Endothelial cell of umbilical vein (primary cell): ENCODE measurements at regions not wholly inside any gene's neighbourhood (a gene's known extent, or its start where the extent isn't known, plus 50 kb on each side); places are given as distances from the start of the nearest gene placed in this dataset.

Source experiments
- BruUV-seq: library from RNA; stranded (reverse); fragments of 400-500 nt; replicated peaks from 2 replicates; lab custom pipeline; 2021; lab: Mats Ljungman, UMichigan
- CTCF ChIA-PET: fragments of 300-600, 350-600 bp; sonication (Branson Sonifier 250); formaldehyde crosslinking; loops from one replicate; lab custom pipeline; 2021; ENCODE audit warnings: antibody characterized with exemption, inconsistent platforms; lab: Charles Lee
- POLR2A ChIA-PET: fragments of 300-600, 350-600 bp; sonication (Branson Sonifier 250); formaldehyde crosslinking; loops from one replicate; lab custom pipeline; 2021; ENCODE audit warnings: antibody characterized with exemption, inconsistent platforms; lab: Charles Lee
- DNase-seq: peaks from one replicate; pipeline ENCODE4 v3.0.0-alpha.2; 2011; ENCODE audit warnings: low read depth, low spot score
- FAIRE-seq: peaks from 2 replicates; lab custom pipeline; 2011; peaks lifted over from hg19 to GRCh38; lab: Jason Lieb, UNC
- H2AFZ ChIP-seq: 2 replicates; pipeline ENCODE4 v1.6.0; 2012; ENCODE audit warnings: low read depth, low read length, control low read depth, inconsistent platforms
- H3K27ac ChIP-seq: 2 replicates; pipeline ENCODE4 v1.5.1; 2011; ENCODE audit warnings: low read depth, mild to moderate bottlenecking, control low read depth, low read length, moderate library complexity; ENCODE audit not compliant: insufficient read depth
- H3K27me3 ChIP-seq, 2 experiments: 2 replicates each; pipeline versions ENCODE4 v1.6.0 to v1.6.1; 2011; ENCODE audit warnings: low read length in 2 of 2, mixed read lengths in 1 of 2; ENCODE audit not compliant: control insufficient read depth in 2 of 2, insufficient read depth in 2 of 2
- H3K36me3 ChIP-seq, 2 experiments: 2 replicates in 1 of 2; 3 replicates in 1 of 2; pipeline ENCODE4 v1.5.1; 2011; ENCODE audit warnings: low read length in 2 of 2, mild to moderate bottlenecking in 1 of 2, moderate library complexity in 1 of 2; ENCODE audit not compliant: control insufficient read depth in 2 of 2, insufficient read depth in 2 of 2; ENCODE audit errors: extremely low read depth in 1 of 2
- H3K4me1 ChIP-seq: 3 replicates; pipeline ENCODE4 v1.5.1; 2011; ENCODE audit warnings: mild to moderate bottlenecking, low read length; ENCODE audit not compliant: control insufficient read depth, insufficient read depth; ENCODE audit errors: extremely low read depth
- H3K4me2 ChIP-seq: 2 replicates; pipeline ENCODE4 v1.6.1; 2011; ENCODE audit warnings: low read length, control low read depth, mixed read lengths; ENCODE audit not compliant: insufficient read depth
- H3K4me3 ChIP-seq, 3 experiments: fragments of 200-600 bp in 1 of 3; sonication (generic), shearing (Covaris generic) in 1 of 3; replicated peaks in 1 of 3; 2 replicates each; pipeline ENCODE4 v1.5.1; 2011 to 2016; ENCODE audit warnings: control low read depth in 3 of 3, low read length in 3 of 3, mild to moderate bottlenecking in 2 of 3, inconsistent platforms in 1 of 3, low read depth in 1 of 3, moderate library complexity in 1 of 3; ENCODE audit not compliant: insufficient read depth in 1 of 3
- H3K79me2 ChIP-seq: 2 replicates; pipeline ENCODE4 v1.6.0; 2012; ENCODE audit warnings: low read length, inconsistent platforms; ENCODE audit not compliant: control insufficient read depth, insufficient read depth
- H3K9ac ChIP-seq: replicated peaks from 2 replicates; pipeline ENCODE3; 2011; ENCODE audit warnings: low read length, control low read depth; ENCODE audit not compliant: insufficient read depth; ENCODE audit errors: extremely low read depth
- H3K9me1 ChIP-seq: replicated peaks from 3 replicates; pipeline ENCODE4 v1.6.0; 2011; ENCODE audit warnings: mild to moderate bottlenecking, low read length; ENCODE audit not compliant: control insufficient read depth, insufficient read depth; ENCODE audit errors: extremely low read depth
- H3K9me3 ChIP-seq: replicated peaks from 2 replicates; pipeline ENCODE4 v1.5.1; 2012; ENCODE audit warnings: low read length, inconsistent platforms; ENCODE audit not compliant: control insufficient read depth, insufficient read depth
- H4K20me1 ChIP-seq: replicated peaks from 2 replicates; pipeline ENCODE3; 2011; ENCODE audit warnings: mild to moderate bottlenecking, low read length; ENCODE audit not compliant: control insufficient read depth, insufficient read depth; ENCODE audit errors: extremely low read depth
- CTCF ChIP-seq, 2 donors: IDR thresholded peaks; 1 replicate in 1 of 2; 2 replicates in 1 of 2; pipeline ENCODE4 v1.5.1; 2011; ENCODE audit warnings: low read length in 2 of 2, mild to moderate bottlenecking in 2 of 2, moderate library complexity in 2 of 2, control low read depth in 1 of 2, inconsistent platforms in 1 of 2, low read depth in 1 of 2; ENCODE audit not compliant: insufficient read depth in 1 of 2; ENCODE audit errors: extremely low read depth in 1 of 2
- EZH2 ChIP-seq: IDR thresholded peaks from 2 replicates; pipeline ENCODE4 v1.6.1; 2012; ENCODE audit warnings: borderline replicate concordance, low read depth, mild to moderate bottlenecking, moderate library complexity, low read length, inconsistent platforms; ENCODE audit not compliant: severe bottlenecking
- FOS ChIP-seq: IDR thresholded peaks from 2 replicates; pipeline ENCODE4 v1.6.1; 2011; ENCODE audit warnings: mild to moderate bottlenecking, low read length, moderate library complexity, borderline replicate concordance; ENCODE audit not compliant: insufficient read depth
- GATA2 ChIP-seq: IDR thresholded peaks from 2 replicates; pipeline ENCODE4 v1.7.0; 2011; ENCODE audit warnings: low read depth, mild to moderate bottlenecking, moderate library complexity, mixed read lengths, low read length; ENCODE audit not compliant: insufficient read length, insufficient read depth
- JUN ChIP-seq: IDR thresholded peaks from 2 replicates; pipeline ENCODE4 v1.6.1; 2011; ENCODE audit warnings: borderline replicate concordance, low read depth; ENCODE audit not compliant: insufficient read length, insufficient read depth
- MYC ChIP-seq: IDR thresholded peaks from one replicate; pipeline ENCODE4 v1.6.1; 2011; ENCODE audit warnings: mild to moderate bottlenecking, low read depth, low read length
- POLR2A ChIP-seq: IDR thresholded peaks from 2 replicates; pipeline ENCODE4 v1.6.1; 2012; ENCODE audit warnings: low read depth, mild to moderate bottlenecking, control low read depth, low read length
- POLR2AphosphoS5 ChIP-seq: IDR thresholded peaks from 2 replicates; pipeline ENCODE4 v1.6.1; 2012; ENCODE audit warnings: low read depth, mild to moderate bottlenecking, control low read depth, low read length, moderate library complexity; ENCODE audit not compliant: insufficient read depth
- dilution Hi-C: fragments of 300-500 bp; cut with MboI; formaldehyde crosslinking; loops from one replicate; pipeline ENCODE4 v1.15.0; 2019; ENCODE audit warnings: low sequenced_read_pairs; ENCODE audit not compliant: extremely low pct_ligation_motif_present
- intact Hi-C: fragments of 100-400 bp; cut with micrococcal nuclease; formaldehyde crosslinking; loops from one replicate; pipeline ENCODE4 v1.10.0; 2022
- TF ChIP-seq, protein P1 (sequence below): IDR thresholded peaks from 2 replicates; pipeline ENCODE4 v1.6.1; 2011; ENCODE audit not compliant: insufficient read depth, insufficient read length

DNA sequence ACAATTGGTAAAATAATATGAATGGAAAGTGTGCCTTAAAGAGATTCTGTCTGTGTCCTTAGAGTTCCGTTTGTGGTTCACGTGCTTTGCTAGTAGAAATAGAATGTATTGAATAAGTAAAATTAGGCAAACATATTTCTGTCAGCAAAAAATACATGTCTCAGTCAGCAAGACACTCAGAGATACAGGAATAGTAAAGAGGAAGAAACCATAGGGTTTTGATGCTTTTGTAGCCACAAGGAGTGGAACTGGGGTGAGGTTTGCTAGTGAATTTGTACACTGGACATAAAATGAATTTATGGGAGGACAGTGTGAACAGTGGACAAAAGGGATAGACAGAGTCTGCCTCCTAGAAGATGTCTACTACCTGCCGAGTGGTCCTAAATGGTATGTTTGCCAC lies 289.2 kb upstream of the NRP1 start:
- H3K27me3 ChIP-seq = peaks cover 16 to 32% of the 10 kb centered on the region in 2 experiments
- no peak overlapping the region for H2AFZ ChIP-seq
- CTCF ChIA-PET = interaction anchor here (0.6 kb wide), 1 partner anchor 174 kb away, joined by 3 read pairs; no protein-coding TSS in a partner anchor
- H3K9ac ChIP-seq = no peak overlapping the region
- no peaks in the 10 kb centered on the region for H4K20me1 ChIP-seq
- no peaks in the 10 kb centered on the region for H3K9me3 ChIP-seq
- no peak for DNase-seq
- no peaks in the 10 kb centered on the region for H3K79me2 ChIP-seq
- no peak overlapping the region for H3K4me3 ChIP-seq
- no peaks in the 10 kb centered on the region for H3K36me3 ChIP-seq
- FAIRE-seq = no peak
- H3K9me1 ChIP-seq = no peaks in the 10 kb centered on the region
- H3K4me2 ChIP-seq = no peak overlapping the region
- no peak overlapping the region for H3K27ac ChIP-seq
- POLR2A ChIA-PET = no interaction called here
- dilution Hi-C loops (no loop called here), intact Hi-C loops (no loop called here)
- no TSS peak for BruUV-seq
- H3K4me1 ChIP-seq = no peaks in the 10 kb centered on the region
- TF ChIP-seq, protein P1, sequence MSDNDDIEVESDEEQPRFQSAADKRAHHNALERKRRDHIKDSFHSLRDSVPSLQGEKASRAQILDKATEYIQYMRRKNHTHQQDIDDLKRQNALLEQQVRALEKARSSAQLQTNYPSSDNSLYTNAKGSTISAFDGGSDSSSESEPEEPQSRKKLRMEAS = no peak
- TF ChIP-seq MYC = no peak
- no peak for TF ChIP-seq POLR2A
- TF ChIP-seq JUN = no peak
- TF ChIP-seq POLR2AphosphoS5 = no peak
- TF ChIP-seq EZH2 = no peak
- TF ChIP-seq CTCF (IDR thresholded peaks at IDR 0.05; ENCODE audit: extremely low read depth in 1 of 2, insufficient read depth in 1 of 2, low read depth in 1 of 2, low read length in 2 of 2) = no peak
- TF ChIP-seq FOS = no peak
- TF ChIP-seq GATA2 = no peak
